SU-DHL-6 (cell line): ENCODE measurements at regions not wholly inside any gene's neighbourhood (a gene's known extent, or its start where the extent isn't known, plus 50 kb on each side); places are given as distances from the start of the nearest gene placed in this dataset.

Experiments used
- H2AFZ ChIP-seq: fragments of 200-600 bp; sonication (generic); 2 replicates; pipeline ENCODE4 v1.6.1; 2014; ENCODE audit warnings: low read depth, mild to moderate bottlenecking, moderate library complexity, mixed read lengths, antibody characterized with exemption, low read length; ENCODE audit not compliant: severe bottlenecking
- H3F3A ChIP-seq: fragments of 200-600 bp; shearing (Covaris generic); 2 replicates; pipeline ENCODE4 v1.6.0; 2016; ENCODE audit warnings: antibody characterized with exemption, mild to moderate bottlenecking; ENCODE audit not compliant: insufficient read depth
- H3K27ac ChIP-seq: fragments of 200-600 bp; sonication (generic); 2 replicates; pipeline ENCODE4 v1.5.1; 2016; ENCODE audit warnings: low read depth, mild to moderate bottlenecking, low read length, moderate library complexity, mixed read lengths
- H3K27me3 ChIP-seq: fragments of 200-600 bp; sonication (generic), shearing (Covaris generic); 2 replicates; pipeline ENCODE4 v1.6.0; 2014; ENCODE audit warnings: mild to moderate bottlenecking, low read length
- H3K36me3 ChIP-seq: fragments of 200-600 bp; sonication (generic); 2 replicates; pipeline ENCODE4 v1.6.1; 2014; ENCODE audit warnings: mild to moderate bottlenecking, low read length, mixed read lengths
- H3K4me2 ChIP-seq: fragments of 300-600, 200-600 bp; shearing (Covaris generic), sonication (generic); 2 replicates; pipeline ENCODE4 v1.6.0; 2014; ENCODE audit warnings: low read length, low read depth, mild to moderate bottlenecking; ENCODE audit not compliant: poor library complexity, severe bottlenecking
- H3K4me3 ChIP-seq: fragments of 200-600 bp; sonication (generic); 2 replicates; pipeline ENCODE4 v1.5.1; 2014; ENCODE audit warnings: antibody characterized with exemption, low read length, mild to moderate bottlenecking, mixed read lengths; ENCODE audit not compliant: insufficient read depth, poor library complexity, severe bottlenecking
- H3K79me2 ChIP-seq: fragments of 200-600 bp; sonication (generic); 2 replicates; pipeline ENCODE4 v1.6.1; 2014; ENCODE audit warnings: mild to moderate bottlenecking, low read length, moderate library complexity; ENCODE audit not compliant: insufficient read depth
- H3K9ac ChIP-seq: fragments of 200-600 bp; sonication (generic); 2 replicates; pipeline ENCODE4 v1.7.0; 2014; ENCODE audit warnings: mild to moderate bottlenecking, low read length
- H3K9me2 ChIP-seq: fragments of 200-600 bp; sonication (generic); replicated peaks from 2 replicates; pipeline ENCODE4 v1.6.1; 2014; ENCODE audit warnings: low read length; ENCODE audit not compliant: insufficient read depth
- H3K9me3 ChIP-seq: fragments of 200-600 bp; sonication (generic); 2 replicates; pipeline ENCODE4 v1.6.1; 2014; ENCODE audit warnings: low read length, mixed read lengths; ENCODE audit not compliant: insufficient read depth
- H4K20me1 ChIP-seq: fragments of 200-600 bp; sonication (generic); 2 replicates; pipeline ENCODE4 v1.6.1; 2014; ENCODE audit warnings: low read depth, mild to moderate bottlenecking, antibody characterized with exemption, low read length, moderate library complexity, mixed read lengths
- CTCF ChIP-seq: fragments of 200-600 bp; sonication (generic); IDR thresholded peaks from one replicate; pipeline ENCODE4 v1.5.1; 2017; ENCODE audit warnings: antibody characterized with exemption, mild to moderate bottlenecking, low read length, moderate library complexity; ENCODE audit not compliant: insufficient read depth, poor library complexity, severe bottlenecking
- EZH2phosphoT487 ChIP-seq: fragments of 200-600 bp; sonication (generic), shearing (Covaris generic); conservative IDR thresholded peaks from 2 replicates; pipeline ENCODE4 v1.6.1; 2018; ENCODE audit warnings: mild to moderate bottlenecking, antibody characterized with exemption, low read length, moderate library complexity, mixed read lengths

- H3K9ac ChIP-seq = no peak overlapping the region
- TF ChIP-seq CTCF (no peak), EZH2phosphoT487 (no peak)
- H3F3A ChIP-seq = no peaks in the 10 kb centered on the region
- H3K36me3 ChIP-seq = no peaks in the 10 kb centered on the region
- H3K27ac ChIP-seq = no peak overlapping the region
- H2AFZ ChIP-seq = no peak overlapping the region
- H3K4me2 ChIP-seq = no peak overlapping the region
- H3K4me3 ChIP-seq = no peak overlapping the region
- H3K79me2 ChIP-seq = no peaks in the 10 kb centered on the region
- H3K9me2 ChIP-seq = no peaks in the 10 kb centered on the region
- H3K27me3 ChIP-seq = no peaks in the 10 kb centered on the region
- H3K9me3 ChIP-seq = no peaks in the 10 kb centered on the region
- no peaks in the 10 kb centered on the region for H4K20me1 ChIP-seq
Measured at GRCh38 chr6:169023161-169023874, 230.3 kb downstream of the THBS2 start.

GRCh38 chr6:169022079-169022478 is 231.6 kb downstream of the THBS2 start:
- Histone ChIP-seq H3K27me3 (no peaks in the 10 kb centered on the region), H3K79me2 (no peaks in the 10 kb centered on the region), H3K36me3 (no peaks in the 10 kb centered on the region), H3K27ac (no peak overlapping the region), H3K4me2 (no peak overlapping the region), H3K4me3 (no peak overlapping the region), H3K9me3 (no peaks in the 10 kb centered on the region), H3F3A (no peaks in the 10 kb centered on the region), H4K20me1 (no peaks in the 10 kb centered on the region), H3K9ac (no peak overlapping the region), H3K9me2 (no peaks in the 10 kb centered on the region), H2AFZ (no peak overlapping the region)
- TF ChIP-seq EZH2phosphoT487 (no peak), CTCF (no peak)

GRCh38 chr6:169020821-169021220 is 232.8 kb downstream of the THBS2 start:
- H2AFZ ChIP-seq = no peak overlapping the region
- H3K9me3 ChIP-seq = no peaks in the 10 kb centered on the region
- H3K9me2 ChIP-seq = no peaks in the 10 kb centered on the region
- H3K4me3 ChIP-seq = no peak overlapping the region
- no peak overlapping the region for H3K4me2 ChIP-seq
- H4K20me1 ChIP-seq = no peaks in the 10 kb centered on the region
- H3F3A ChIP-seq = no peaks in the 10 kb centered on the region
- TF ChIP-seq EZH2phosphoT487 (no peak), CTCF (no peak)
- H3K27ac ChIP-seq = no peak overlapping the region
- no peak overlapping the region for H3K9ac ChIP-seq
- H3K36me3 ChIP-seq = no peaks in the 10 kb centered on the region
- no peaks in the 10 kb centered on the region for H3K27me3 ChIP-seq
- no peaks in the 10 kb centered on the region for H3K79me2 ChIP-seq
